CD4-positive, alpha-beta T cell treated with Interleukin-17A for 1 hour (primary cell): ENCODE measurements at regions not wholly inside any gene's neighbourhood (a gene's known extent, or its start where the extent isn't known, plus 50 kb on each side); places are given as distances from the start of the nearest gene placed in this dataset.

ENCODE experiments used
- DNase-seq: peaks from one replicate; pipeline ENCODE4 v3.0.0-alpha.2; 2020

GRCh38 chr6:138011413-138011812, 95.8 kb downstream of the PERP start:
- DNase-seq: no peak

DNA sequence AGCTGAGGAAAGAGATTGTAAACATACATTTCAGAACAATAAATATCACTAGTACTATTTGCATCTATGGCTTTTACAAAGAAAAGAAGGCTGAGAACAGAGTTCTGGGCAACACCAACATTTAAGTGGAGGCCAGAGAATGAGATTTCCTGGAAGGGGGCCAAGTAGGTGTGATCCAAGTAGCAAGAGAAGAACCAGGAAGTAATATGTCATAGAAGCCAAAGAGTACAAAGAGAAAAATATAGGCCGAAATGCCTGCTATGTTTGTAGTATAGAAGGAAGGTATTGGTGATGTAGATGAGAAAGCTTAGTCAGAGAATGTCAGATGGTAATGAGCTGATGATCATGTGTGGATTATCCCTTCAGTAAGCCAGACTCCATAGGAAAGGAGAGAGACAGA, 94.5 kb downstream of the PERP start:
- no peak for DNase-seq

DNA sequence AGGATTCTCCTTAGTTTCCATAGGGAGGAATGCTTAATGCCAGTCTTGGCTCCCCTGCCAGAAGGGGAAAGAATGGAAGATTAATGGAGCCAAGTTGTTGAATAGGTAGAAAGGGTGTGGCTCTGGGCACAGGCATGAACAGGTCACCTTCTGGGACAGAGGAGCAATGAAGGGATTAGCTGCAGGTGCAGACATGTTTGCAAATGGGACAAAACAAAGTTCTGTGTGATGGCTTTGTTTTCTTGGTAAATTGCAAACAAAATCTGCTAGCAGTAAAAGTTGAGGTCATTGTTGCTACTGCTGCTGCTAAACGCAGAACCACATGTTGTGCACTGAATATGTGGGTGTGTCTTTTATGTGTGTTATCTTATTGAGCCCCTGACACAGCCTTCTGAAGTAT, 93.3 kb downstream of the PERP start:
- DNase-seq: no peak

DNA sequence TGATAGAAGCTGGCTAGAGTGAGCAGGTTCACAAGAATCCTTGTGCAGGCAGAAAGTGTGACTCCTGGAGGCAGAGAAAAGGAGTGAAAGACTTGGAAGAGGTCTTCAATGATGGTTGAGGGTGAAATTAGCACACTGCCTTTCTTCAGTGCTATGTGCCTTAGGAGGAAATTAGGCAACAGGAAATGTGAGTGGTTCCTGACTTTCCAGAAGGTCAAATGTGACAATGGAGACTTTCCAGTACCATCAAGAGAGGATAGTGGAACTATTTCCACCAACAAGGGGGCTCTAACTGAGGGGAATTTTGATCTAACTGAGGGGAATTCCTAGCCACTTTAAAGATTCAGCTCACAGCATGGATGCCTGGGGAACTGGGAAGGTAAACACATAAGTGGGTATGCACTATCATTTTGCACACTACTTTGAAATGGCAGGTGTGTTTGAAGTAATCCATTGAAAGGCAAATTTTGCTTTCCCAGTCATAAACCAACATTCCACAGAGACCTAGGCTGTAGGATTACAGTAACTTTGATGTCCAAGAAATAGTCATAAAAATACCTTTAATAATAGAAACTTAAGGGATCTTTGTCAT, 90.0 kb downstream of the PERP start:
- no peak for DNase-seq

GRCh38 chr6:138018297-138018696, 88.9 kb downstream of the PERP start:
- no peak for DNase-seq

DNA sequence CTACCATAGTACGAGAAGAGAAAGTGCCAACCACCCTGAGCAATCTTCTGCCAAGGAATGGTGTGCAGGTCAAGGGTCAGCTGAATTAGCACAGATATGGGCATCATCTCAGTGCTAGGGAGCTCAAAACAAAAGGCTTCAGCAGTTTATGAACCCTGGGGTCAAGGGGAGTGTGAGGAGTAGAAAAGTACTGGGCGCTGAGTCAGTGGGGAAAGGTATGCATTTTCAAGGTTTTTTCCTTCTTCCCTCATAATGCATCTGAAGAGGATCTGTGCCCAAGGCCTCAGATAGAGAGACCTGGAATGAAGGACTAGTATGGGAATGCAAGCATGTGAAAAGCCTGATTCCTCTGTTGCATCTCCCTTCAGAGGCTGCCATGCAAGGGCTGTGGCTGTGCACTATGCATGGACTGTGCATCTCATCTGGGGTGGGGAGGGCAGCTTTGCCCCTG, 81.7 kb downstream of the PERP start:
- no peak for DNase-seq

- no peak for DNase-seq
Measured at GRCh38 chr6:138026342-138026741, 80.9 kb downstream of the PERP start.

- no peak for DNase-seq
Measured at GRCh38 chr6:138028893-138029292, 78.3 kb downstream of the PERP start.

- DNase-seq: no peak
Measured at GRCh38 chr6:138030872-138031271, 76.3 kb downstream of the PERP start.

DNA sequence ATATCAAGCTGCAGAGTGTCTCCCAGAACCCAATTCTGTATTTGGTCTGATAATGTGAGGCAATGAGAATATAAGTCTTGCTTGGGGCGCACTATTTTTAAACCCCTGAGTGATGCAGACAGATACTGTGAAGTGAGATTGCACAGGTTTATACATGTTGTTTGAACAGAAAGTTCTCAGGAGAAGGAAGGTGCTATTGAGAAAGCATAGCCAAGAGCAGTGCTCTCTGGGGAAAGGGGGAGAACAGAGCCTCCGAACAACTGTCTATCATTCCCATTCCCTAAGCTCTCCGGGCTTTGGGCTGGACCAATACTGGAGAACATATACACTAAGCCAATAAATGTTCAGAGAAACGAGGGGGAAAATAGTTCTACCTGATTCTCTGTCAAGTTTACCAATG, 75.8 kb downstream of the PERP start:
- DNase-seq: no peak

DNA sequence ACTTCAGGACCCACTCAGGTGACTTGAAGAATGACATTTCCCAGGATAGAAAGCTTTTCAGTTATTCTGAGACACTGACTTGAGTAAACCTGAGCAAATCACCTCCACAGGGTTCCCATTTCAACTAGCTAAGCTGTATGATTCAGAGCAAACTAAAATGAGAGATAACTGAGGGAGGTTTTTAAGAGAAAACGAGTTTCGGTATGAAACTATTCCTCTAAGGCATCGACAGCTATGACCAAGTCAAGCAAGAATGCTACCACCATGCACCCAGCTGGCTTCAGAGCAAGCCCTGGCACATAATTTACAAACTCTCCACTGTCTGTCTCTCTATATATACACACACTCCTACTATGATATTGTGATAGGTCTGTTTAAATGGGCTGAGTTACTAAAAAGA, 75.4 kb downstream of the PERP start:
- no peak for DNase-seq

GRCh38 chr6:138032571-138032970, 74.6 kb downstream of the PERP start:
- no peak for DNase-seq

DNA sequence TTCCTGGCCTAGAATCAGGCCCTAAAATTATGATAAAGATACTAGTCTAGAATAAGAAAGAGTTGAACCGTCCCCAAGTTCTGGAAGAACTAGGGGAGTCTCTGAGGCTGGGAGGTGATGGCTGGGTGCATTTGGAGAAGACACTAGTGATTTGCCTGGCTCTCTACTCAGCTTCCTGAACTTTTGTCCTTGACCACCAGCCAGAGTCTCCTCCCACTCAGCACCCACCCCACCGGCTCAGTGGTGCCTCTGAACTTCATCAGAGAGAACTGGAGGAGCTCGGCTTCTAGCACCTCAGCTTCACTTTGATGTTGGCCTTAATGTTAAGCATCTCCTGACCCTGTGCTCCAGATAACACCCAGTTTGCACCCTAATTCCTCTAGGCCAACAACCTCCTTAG, 73.0 kb downstream of the PERP start:
- DNase-seq: no peak

GRCh38 chr6:138035070-138035469, 72.1 kb downstream of the PERP start:
- no peak for DNase-seq

DNA sequence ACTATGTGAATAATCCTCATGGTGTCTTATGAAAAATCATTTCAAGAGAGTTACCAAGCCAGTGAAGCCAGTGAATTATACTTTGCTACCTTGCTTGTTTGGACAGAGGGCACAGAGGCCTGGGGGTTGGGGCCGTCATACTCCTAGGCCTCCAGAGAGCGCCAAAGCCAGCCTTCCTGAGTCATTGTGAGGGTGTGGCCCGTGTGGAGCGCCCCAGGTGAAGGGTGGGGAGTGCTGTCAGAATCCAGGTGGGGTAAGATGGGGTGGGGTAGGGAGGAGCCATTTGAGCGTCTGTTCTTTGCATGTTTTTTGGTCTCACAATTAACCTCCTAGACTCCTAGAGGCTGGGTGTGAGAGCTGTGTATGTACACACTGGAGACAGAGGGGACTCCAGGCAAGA, 71.1 kb downstream of the PERP start:
- no peak for DNase-seq

- DNase-seq: no peak
Measured at GRCh38 chr6:138037009-138037504, 70.2 kb downstream of the PERP start.

- DNase-seq: no peak
Measured at GRCh38 chr6:138038142-138038870, 68.9 kb downstream of the PERP start.
